H1 (cell line): ENCODE measurements at regions not wholly inside any gene's neighbourhood (a gene's known extent, or its start where the extent isn't known, plus 50 kb on each side); places are given as distances from the start of the nearest gene placed in this dataset.

Experiments
- CTCF ChIA-PET: fragments of 300-600 bp; sonication (Branson Sonifier 250); formaldehyde crosslinking; loops from one replicate; lab custom pipeline; 2021; ENCODE audit not compliant: partially characterized antibody; lab: Charles Lee
- POLR2A ChIA-PET: fragments of 300-600 bp; sonication (Branson Sonifier 250); formaldehyde crosslinking; loops from one replicate; lab custom pipeline; 2021; ENCODE audit warnings: inconsistent platforms; ENCODE audit not compliant: partially characterized antibody; lab: Charles Lee
- DNase-seq, 2 experiments: peaks; one replicate each; pipeline versions ENCODE4 v3.0.0 to v3.0.0-alpha.2; 2010 to 2022; ENCODE audit warnings: low spot score in 2 of 2, low read depth in 1 of 2, mixed read lengths in 1 of 2
- FAIRE-seq: peaks from 2 replicates; lab custom pipeline; 2011; peaks lifted over from hg19 to GRCh38; lab: Jason Lieb, UNC
- H2AFZ ChIP-seq: 2 replicates; pipeline ENCODE4 v1.8.1; 2012; ENCODE audit warnings: low read length, inconsistent platforms
- H2AK5ac ChIP-seq: 2 replicates; pipeline ENCODE4 v1.6.1; 2013; ENCODE audit warnings: low read depth, low read length
- H2BK120ac ChIP-seq: replicated peaks from 2 replicates; pipeline ENCODE3; 2013; ENCODE audit warnings: low read depth, low read length, inconsistent platforms
- H2BK12ac ChIP-seq: 2 replicates; pipeline ENCODE4 v1.6.1; 2013; ENCODE audit warnings: low read depth, low read length
- H2BK15ac ChIP-seq: 2 replicates; pipeline ENCODE4 v1.6.1; 2013; ENCODE audit warnings: low read length
- H2BK20ac ChIP-seq: 2 replicates; pipeline ENCODE4 v1.6.1; 2013; ENCODE audit warnings: low read length
- H2BK5ac ChIP-seq: 2 replicates; pipeline ENCODE4 v1.6.1; 2013; ENCODE audit warnings: low read depth, low read length
- H3K14ac ChIP-seq: 2 replicates; pipeline ENCODE4 v1.6.1; 2013; ENCODE audit warnings: inconsistent platforms; ENCODE audit not compliant: insufficient read length
- H3K18ac ChIP-seq: 2 replicates; pipeline ENCODE4 v1.6.1; 2013; ENCODE audit warnings: low read length; ENCODE audit errors: extremely low read depth
- H3K23ac ChIP-seq: 2 replicates; pipeline ENCODE4 v1.6.1; 2013; ENCODE audit warnings: inconsistent platforms; ENCODE audit not compliant: insufficient read length
- H3K23me2 ChIP-seq: 2 replicates; pipeline ENCODE4 v1.6.1; 2013; ENCODE audit warnings: low read depth, low read length
- H3K27ac ChIP-seq: 2 replicates; pipeline ENCODE4 v1.6.1; 2011; ENCODE audit warnings: low read depth, low read length, inconsistent platforms
- H3K27me3 ChIP-seq, 4 experiments: replicated peaks in 1 of 4; 1 replicate in 1 of 4; 2 replicates in 3 of 4; pipeline versions ENCODE4 v1.6.1 to v1.8.1; 2011 to 2013; ENCODE audit warnings: low read length in 3 of 4, mild to moderate bottlenecking in 3 of 4, inconsistent platforms in 2 of 4, mixed read lengths in 2 of 4, moderate library complexity in 1 of 4; ENCODE audit not compliant: control insufficient read depth in 3 of 4, insufficient read depth in 3 of 4; ENCODE audit errors: extremely low read depth in 1 of 4
- H3K36me3 ChIP-seq, 4 experiments: 2 replicates each; pipeline versions ENCODE4 v1.6.1 to v1.8.1; 2011 to 2013; ENCODE audit warnings: mild to moderate bottlenecking in 4 of 4, low read length in 3 of 4, moderate library complexity in 2 of 4, control low read depth in 1 of 4, inconsistent platforms in 1 of 4; ENCODE audit not compliant: insufficient read depth in 4 of 4, control insufficient read depth in 2 of 4
- H3K4ac ChIP-seq: replicated peaks from 2 replicates; pipeline ENCODE3; 2013; ENCODE audit warnings: low read length, low read depth, mixed read lengths, inconsistent platforms; ENCODE audit not compliant: insufficient read length
- H3K4me1 ChIP-seq, 4 experiments: replicated peaks in 1 of 4; 1 replicate in 1 of 4; 2 replicates in 3 of 4; pipeline versions ENCODE4 v1.6.1 to v1.8.1; 2011 to 2013; ENCODE audit warnings: low read length in 3 of 4, inconsistent platforms in 2 of 4, mixed read lengths in 1 of 4; ENCODE audit not compliant: insufficient read depth in 4 of 4, control insufficient read depth in 3 of 4
- H3K4me2 ChIP-seq, 2 experiments: 2 replicates each; pipeline versions ENCODE4 v1.6.1 to v1.8.1; 2011 to 2013; ENCODE audit warnings: low read depth in 2 of 2, low read length in 2 of 2, control low read depth in 1 of 2, inconsistent platforms in 1 of 2, mild to moderate bottlenecking in 1 of 2; ENCODE audit not compliant: insufficient read depth in 1 of 2
- H3K4me3 ChIP-seq, 4 experiments: fragments of 200-600, 300-600 bp in 1 of 4; sonication (generic), shearing (Covaris generic), sonication (Bioruptor Twin) in 1 of 4; 2 replicates each; pipeline versions ENCODE4 v1.5.1 to v1.8.1; 2011 to 2016; ENCODE audit warnings: low read length in 4 of 4, low read depth in 3 of 4, control low read depth in 2 of 4, inconsistent platforms in 2 of 4, mild to moderate bottlenecking in 2 of 4, mixed read lengths in 1 of 4, moderate library complexity in 1 of 4; ENCODE audit not compliant: insufficient read depth in 2 of 4; ENCODE audit errors: extremely low read depth in 1 of 4
- H3K56ac ChIP-seq: replicated peaks from 2 replicates; pipeline ENCODE3; 2013; ENCODE audit warnings: low read depth, mild to moderate bottlenecking, mixed read lengths, low read length, inconsistent platforms; ENCODE audit not compliant: insufficient read length
- H3K79me1 ChIP-seq: 2 replicates; pipeline ENCODE4 v1.6.1; 2013; ENCODE audit warnings: low read depth, low read length, control low read depth
- H3K79me2 ChIP-seq, 2 experiments: 2 replicates each; pipeline versions ENCODE4 v1.6.1 to v1.8.1; 2012 to 2013; ENCODE audit warnings: low read length in 2 of 2, mild to moderate bottlenecking in 2 of 2, inconsistent platforms in 1 of 2; ENCODE audit not compliant: insufficient read depth in 2 of 2, control insufficient read depth in 1 of 2
- H3K9ac ChIP-seq, 4 experiments: replicated peaks in 1 of 4; 1 replicate in 1 of 4; 2 replicates in 3 of 4; pipeline versions ENCODE4 v1.6.1 to v1.8.1; 2011 to 2013; ENCODE audit warnings: low read depth in 3 of 4, low read length in 3 of 4, control low read depth in 2 of 4, mild to moderate bottlenecking in 2 of 4, moderate library complexity in 2 of 4, inconsistent platforms in 1 of 4; ENCODE audit errors: extremely low read depth in 1 of 4
- H3K9me3 ChIP-seq, 2 experiments: 2 replicates each; pipeline versions ENCODE4 v1.6.1 to v1.8.1; 2012 to 2013; ENCODE audit warnings: mild to moderate bottlenecking in 2 of 2, moderate library complexity in 2 of 2, control low read depth in 1 of 2, inconsistent platforms in 1 of 2, low read depth in 1 of 2, low read length in 1 of 2, mixed read lengths in 1 of 2; ENCODE audit not compliant: insufficient read depth in 2 of 2
- H4K20me1 ChIP-seq, 2 experiments: replicated peaks in 1 of 2; 2 replicates each; pipeline versions ENCODE3 to v1.8.1; 2011 to 2013; ENCODE audit warnings: inconsistent platforms in 2 of 2, low read length in 2 of 2, mild to moderate bottlenecking in 1 of 2; ENCODE audit not compliant: insufficient read depth in 2 of 2, control insufficient read depth in 1 of 2
- H4K5ac ChIP-seq: 2 replicates; pipeline ENCODE4 v1.6.1; 2013; ENCODE audit warnings: low read length, low read depth, mixed read lengths, inconsistent platforms; ENCODE audit not compliant: insufficient read length
- H4K8ac ChIP-seq: 2 replicates; pipeline ENCODE4 v1.8.0; 2013; ENCODE audit warnings: mild to moderate bottlenecking, moderate library complexity, low read length, inconsistent platforms; ENCODE audit not compliant: insufficient read depth; ENCODE audit errors: extremely low read depth
- H4K91ac ChIP-seq: replicated peaks from 2 replicates; pipeline ENCODE3; 2013; ENCODE audit warnings: low read length, mixed read lengths, inconsistent platforms; ENCODE audit not compliant: insufficient read length
- WGBS, 2 experiments: shearing (Covaris generic) in 1 of 2; methylation state at CpG; one replicate each; pipeline versions ENCODE4 v1.1.6 to v1.1.7; 2013 to 2015; ENCODE audit warnings: low lambda C conversion rate in 2 of 2, mixed read lengths in 2 of 2, inconsistent platforms in 1 of 2, low coverage in 1 of 2, missing lambda C conversion rate in 1 of 2; ENCODE audit not compliant: insufficient replicate concordance in 2 of 2, insufficient coverage in 1 of 2, insufficient read length in 1 of 2; ENCODE audit errors: extremely low coverage in 1 of 2, missing lambda C conversion rate in 1 of 2; 5-methylcytosine and 5-hydroxymethylcytosine counted together

- DNase-seq (no peak), FAIRE-seq (no peak)
- Histone ChIP-seq H3K23ac (no peak overlapping the region), H2AK5ac (no peak overlapping the region), H3K27me3 (no peaks in the 10 kb centered on the region), H2AFZ (no peak overlapping the region), H3K56ac (no peak overlapping the region), H2BK15ac (no peak overlapping the region), H3K18ac (no peak overlapping the region), H3K4me3 (no peak overlapping the region), H4K5ac (no peak overlapping the region), H4K20me1 (peaks cover 0 to 2% of the 10 kb centered on the region in 2 experiments), H3K79me2 (no peaks in the 10 kb centered on the region), H3K9me3 (no peaks in the 10 kb centered on the region), H4K91ac (no peak overlapping the region), H2BK12ac (no peak overlapping the region), H2BK20ac (no peak overlapping the region; the same call in 1 of the 2 replicates), H4K8ac (no peak overlapping the region), H2BK5ac (no peak overlapping the region), H3K4me2 (no peak overlapping the region), H3K27ac (no peak overlapping the region), H3K9ac (no peak overlapping the region), H3K79me1 (no peaks in the 10 kb centered on the region), H3K36me3 (no peaks in the 10 kb centered on the region), H2BK120ac (no peak overlapping the region), H3K14ac (no peak overlapping the region), H3K4me1 (peaks cover 0 to 3% (median 0%) of the 10 kb centered on the region in 4 experiments; a peak in 3 of 7 replicates), H3K23me2 (no peaks in the 10 kb centered on the region), H3K4ac (no peak overlapping the region)
- WGBS, 2 experiments = 79% methylated on average over 4 of the region's 4 CpGs; no CpG with 5 or more reads in 1 of the 2 experiments
- ChIA-PET POLR2A (interaction anchor here (1.0 kb wide), 1 partner anchor 11 kb away, joined by 3 read pairs; no protein-coding TSS in a partner anchor), CTCF (interaction anchor here (1.2 to 1.8 kb wide), 3 partner anchors 17 to 303 kb away, joined by 4 to 6 read pairs (median 5); no protein-coding TSS in a partner anchor)
Observed at GRCh38 chr5:167743695-167744464, 547.6 kb upstream of the WWC1 start.
